Activated naive CD8-positive, alpha-beta T cell treated with anti-CD3 and anti-CD28 coated beads, Interleukin-2, amount 10 ng/mL, durations not matched to agents 7 days and 5 days (primary cell): ENCODE measurements at regions not wholly inside any gene's neighbourhood (a gene's known extent, or its start where the extent isn't known, plus 50 kb on each side); places are given as distances from the start of the nearest gene placed in this dataset.

Source experiments
- ATAC-seq: fragments of 150-1000 bp; cut with Tn5 transposase; one replicate; pipeline ENCODE4 v1.10.0; 2021; ENCODE audit warnings: low read depth, moderate library complexity
- POLR2A ChIA-PET: fragments of 350-600 bp; sonication (Branson Sonifier 250); formaldehyde crosslinking; loops from one replicate; lab custom pipeline; 2021; ENCODE audit warnings: antibody characterized with exemption; lab: Charles Lee
- DNase-seq: peaks from one replicate; pipeline ENCODE4 v3.0.0; 2021
- H3K27ac Mint-ChIP-seq: one replicate; pipeline ENCODE4 v1.8.0; 2022; ENCODE audit warnings: mild to moderate bottlenecking, mixed read lengths
- H3K27me3 Mint-ChIP-seq: one replicate; pipeline ENCODE4 v1.8.0; 2022; ENCODE audit warnings: mild to moderate bottlenecking, moderate library complexity, mixed read lengths
- H3K36me3 Mint-ChIP-seq: one replicate; pipeline ENCODE4 v1.8.0; 2021; ENCODE audit warnings: mild to moderate bottlenecking, mixed read lengths
- H3K4me1 Mint-ChIP-seq: one replicate; pipeline ENCODE4 v1.8.0; 2021; ENCODE audit warnings: mixed read lengths
- H3K4me3 Mint-ChIP-seq: one replicate; pipeline ENCODE4 v1.8.0; 2022; ENCODE audit warnings: mild to moderate bottlenecking, moderate library complexity, mixed read lengths
- H3K9me3 Mint-ChIP-seq: one replicate; pipeline ENCODE4 v1.8.0; 2021; ENCODE audit warnings: mixed read lengths

GRCh38 chr5:93331863-93332262 lies 249.2 kb downstream of the NR2F1-AS1 start:
- no peak overlapping the region for H3K4me3 Mint-ChIP-seq
- no peak overlapping the region for H3K27ac Mint-ChIP-seq

GRCh38 chr5:93331241-93331640 lies 249.8 kb downstream of the NR2F1-AS1 start:
- POLR2A ChIA-PET = no interaction called here

More at GRCh38 chr5:93331863-93332262, 249.2 kb downstream of the NR2F1-AS1 start:
- Mint-ChIP-seq H3K27me3 (no peaks in the 10 kb centered on the region), H3K4me1 (no peaks in the 10 kb centered on the region), H3K9me3 (no peaks in the 10 kb centered on the region), H3K36me3 (no peaks in the 10 kb centered on the region)
- POLR2A ChIA-PET = no interaction called here
- DNase-seq (no peak), ATAC-seq (no peak)

GRCh38 chr5:93330506-93330905 lies 250.5 kb downstream of the NR2F1-AS1 start:
- no peaks in the 10 kb centered on the region for H3K27me3 Mint-ChIP-seq
- DNase-seq = no peak
- no peak overlapping the region for H3K27ac Mint-ChIP-seq
- H3K36me3 Mint-ChIP-seq = no peaks in the 10 kb centered on the region
- no peak for ATAC-seq
- no peaks in the 10 kb centered on the region for H3K4me1 Mint-ChIP-seq
- no peaks in the 10 kb centered on the region for H3K9me3 Mint-ChIP-seq
- H3K4me3 Mint-ChIP-seq = no peak overlapping the region
- POLR2A ChIA-PET = no interaction called here

More at GRCh38 chr5:93331241-93331640, 249.8 kb downstream of the NR2F1-AS1 start:
- Mint-ChIP-seq H3K27ac (no peak overlapping the region), H3K27me3 (no peaks in the 10 kb centered on the region), H3K4me3 (no peak overlapping the region), H3K9me3 (no peaks in the 10 kb centered on the region), H3K36me3 (no peaks in the 10 kb centered on the region), H3K4me1 (no peaks in the 10 kb centered on the region)
- ATAC-seq (no peak), DNase-seq (no peak)

GRCh38 chr5:93329756-93330155 lies 251.3 kb downstream of the NR2F1-AS1 start:
- no peak for DNase-seq
- no peak overlapping the region for H3K27ac Mint-ChIP-seq
- no peak overlapping the region for H3K4me3 Mint-ChIP-seq
- no peaks in the 10 kb centered on the region for H3K4me1 Mint-ChIP-seq
- no peaks in the 10 kb centered on the region for H3K9me3 Mint-ChIP-seq
- no peak for ATAC-seq
- H3K36me3 Mint-ChIP-seq = no peaks in the 10 kb centered on the region
- H3K27me3 Mint-ChIP-seq = no peaks in the 10 kb centered on the region
- POLR2A ChIA-PET = no interaction called here

GRCh38 chr5:93328833-93329232 lies 252.2 kb downstream of the NR2F1-AS1 start:
- no peak for ATAC-seq
- Mint-ChIP-seq H3K27ac (no peak overlapping the region), H3K9me3 (no peaks in the 10 kb centered on the region), H3K36me3 (no peaks in the 10 kb centered on the region), H3K27me3 (no peaks in the 10 kb centered on the region), H3K4me1 (no peaks in the 10 kb centered on the region), H3K4me3 (no peak overlapping the region)
- POLR2A ChIA-PET = no interaction called here
- DNase-seq = no peak

GRCh38 chr5:93327605-93328004 lies 253.4 kb downstream of the NR2F1-AS1 start:
- no peaks in the 10 kb centered on the region for H3K36me3 Mint-ChIP-seq
- no peaks in the 10 kb centered on the region for H3K4me1 Mint-ChIP-seq
- no peak overlapping the region for H3K27ac Mint-ChIP-seq
- POLR2A ChIA-PET = no interaction called here
- ATAC-seq (no peak), DNase-seq (no peak)
- H3K27me3 Mint-ChIP-seq = no peaks in the 10 kb centered on the region
- no peak overlapping the region for H3K4me3 Mint-ChIP-seq
- H3K9me3 Mint-ChIP-seq = no peaks in the 10 kb centered on the region

GRCh38 chr5:93325946-93326345 lies 255.1 kb downstream of the NR2F1-AS1 start:
- ATAC-seq (no peak), DNase-seq (no peak)
- POLR2A ChIA-PET = no interaction called here
- Mint-ChIP-seq H3K27me3 (no peaks in the 10 kb centered on the region), H3K36me3 (no peaks in the 10 kb centered on the region), H3K4me1 (no peaks in the 10 kb centered on the region), H3K27ac (no peak overlapping the region), H3K4me3 (no peak overlapping the region), H3K9me3 (no peaks in the 10 kb centered on the region)

GRCh38 chr5:93322974-93323860 lies 257.8 kb downstream of the NR2F1-AS1 start:
- ATAC-seq (no peak), DNase-seq (no peak)
- Mint-ChIP-seq H3K36me3 (no peaks in the 10 kb centered on the region), H3K27me3 (no peaks in the 10 kb centered on the region), H3K27ac (no peak overlapping the region), H3K4me1 (no peaks in the 10 kb centered on the region), H3K4me3 (no peak overlapping the region), H3K9me3 (no peaks in the 10 kb centered on the region)
- POLR2A ChIA-PET = no interaction called here

GRCh38 chr5:93320920-93321445 lies 260.0 kb downstream of the NR2F1-AS1 start:
- Mint-ChIP-seq H3K27me3 (no peaks in the 10 kb centered on the region), H3K4me3 (no peak overlapping the region), H3K4me1 (no peaks in the 10 kb centered on the region), H3K27ac (no peak overlapping the region), H3K9me3 (no peaks in the 10 kb centered on the region), H3K36me3 (no peaks in the 10 kb centered on the region)
- POLR2A ChIA-PET = no interaction called here
- ATAC-seq = no peak
- no peak for DNase-seq

GRCh38 chr5:93313672-93314071 lies 267.3 kb downstream of the NR2F1-AS1 start:
- Mint-ChIP-seq H3K27me3 (no peaks in the 10 kb centered on the region), H3K27ac (no peak overlapping the region), H3K9me3 (no peaks in the 10 kb centered on the region), H3K4me1 (no peaks in the 10 kb centered on the region), H3K36me3 (no peaks in the 10 kb centered on the region), H3K4me3 (no peak overlapping the region)
- ATAC-seq (no peak), DNase-seq (no peak)
- POLR2A ChIA-PET = no interaction called here

- Mint-ChIP-seq H3K27me3 (no peaks in the 10 kb centered on the region), H3K4me3 (no peak overlapping the region), H3K36me3 (no peaks in the 10 kb centered on the region), H3K4me1 (no peaks in the 10 kb centered on the region), H3K27ac (no peak overlapping the region), H3K9me3 (no peaks in the 10 kb centered on the region)
- ATAC-seq (no peak), DNase-seq (no peak)
- POLR2A ChIA-PET = no interaction called here
Measured at GRCh38 chr5:93311881-93312280, 269.1 kb downstream of the NR2F1-AS1 start.

- Mint-ChIP-seq H3K4me3 (no peak overlapping the region), H3K27ac (no peak overlapping the region), H3K4me1 (no peaks in the 10 kb centered on the region), H3K36me3 (no peaks in the 10 kb centered on the region), H3K27me3 (peaks cover 2% of the 10 kb centered on the region), H3K9me3 (no peaks in the 10 kb centered on the region)
- DNase-seq = no peak
- ATAC-seq = no peak
- POLR2A ChIA-PET = no interaction called here
Measured at GRCh38 chr5:93307557-93307956, 273.5 kb downstream of the NR2F1-AS1 start.

GRCh38 chr5:93305984-93306383 lies 275.0 kb downstream of the NR2F1-AS1 start:
- H3K9me3 Mint-ChIP-seq = no peaks in the 10 kb centered on the region
- H3K4me1 Mint-ChIP-seq = no peaks in the 10 kb centered on the region
- H3K27me3 Mint-ChIP-seq = peaks cover 2% of the 10 kb centered on the region
- POLR2A ChIA-PET = no interaction called here
- DNase-seq (no peak), ATAC-seq (no peak)
- no peak overlapping the region for H3K4me3 Mint-ChIP-seq
- no peak overlapping the region for H3K27ac Mint-ChIP-seq
- no peaks in the 10 kb centered on the region for H3K36me3 Mint-ChIP-seq
